ENCODE measurements at regions not wholly inside any gene's neighbourhood (a gene's known extent, or its start where the extent isn't known, plus 50 kb on each side); places are given as distances from the start of the nearest gene placed in this dataset.

DNA sequence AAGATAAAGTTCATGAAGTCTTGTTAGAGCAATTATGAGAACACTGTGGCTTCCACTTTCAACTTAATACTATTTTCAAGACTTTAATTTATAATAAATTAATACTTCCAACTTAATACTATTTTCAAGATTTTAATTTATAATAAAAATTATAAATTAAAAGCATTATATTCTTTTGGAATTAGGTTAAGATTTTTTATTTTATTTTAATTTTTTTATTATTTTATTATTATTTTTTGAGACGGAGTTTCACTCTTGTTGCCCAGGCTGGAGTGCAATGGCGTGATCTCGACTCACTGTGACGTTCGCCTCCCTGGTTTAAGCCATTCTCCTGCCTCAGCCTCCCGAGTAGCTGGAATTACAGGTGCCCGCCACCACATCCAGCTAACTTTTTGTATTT lies 126.0 kb upstream of the GUCY1A1 start:
- TF ChIP-seq EP300 (IDR thresholded peaks at IDR 0.05; ENCODE audit: borderline replicate concordance in 1 of 2, low read depth in 2 of 2, low read length in 2 of 2) (no peak), RAD21 (IDR thresholded peaks at IDR 0.05 in 1 of 2, conservative IDR thresholded peaks at IDR 0.05 in 1 of 2; ENCODE audit: low read depth in 2 of 2, low read length in 2 of 2) (no peak), EGR1 (IDR thresholded peaks at IDR 0.05; ENCODE audit: borderline replicate concordance, low read depth, low read length) (no peak), SP2 (IDR thresholded peaks at IDR 0.05; ENCODE audit: low read length) (no peak), RXRA (IDR thresholded peaks at IDR 0.05; ENCODE audit: insufficient read depth, low read depth, low read length) (no peak), POLR2A (IDR thresholded peaks at IDR 0.05; ENCODE audit: control extremely low read depth in 1 of 2, low read depth in 2 of 2, low read length in 2 of 2) (no peak), SIN3A (conservative IDR thresholded peaks at IDR 0.05 in 1 of 2, IDR thresholded peaks at IDR 0.05 in 1 of 2; ENCODE audit: low read depth in 1 of 2, low read length in 2 of 2) (no peak), EZH2 (IDR thresholded peaks at IDR 0.05; ENCODE audit: low read depth, low read length, severe bottlenecking) (no peak)
- TF ChIP-seq, protein P1, sequence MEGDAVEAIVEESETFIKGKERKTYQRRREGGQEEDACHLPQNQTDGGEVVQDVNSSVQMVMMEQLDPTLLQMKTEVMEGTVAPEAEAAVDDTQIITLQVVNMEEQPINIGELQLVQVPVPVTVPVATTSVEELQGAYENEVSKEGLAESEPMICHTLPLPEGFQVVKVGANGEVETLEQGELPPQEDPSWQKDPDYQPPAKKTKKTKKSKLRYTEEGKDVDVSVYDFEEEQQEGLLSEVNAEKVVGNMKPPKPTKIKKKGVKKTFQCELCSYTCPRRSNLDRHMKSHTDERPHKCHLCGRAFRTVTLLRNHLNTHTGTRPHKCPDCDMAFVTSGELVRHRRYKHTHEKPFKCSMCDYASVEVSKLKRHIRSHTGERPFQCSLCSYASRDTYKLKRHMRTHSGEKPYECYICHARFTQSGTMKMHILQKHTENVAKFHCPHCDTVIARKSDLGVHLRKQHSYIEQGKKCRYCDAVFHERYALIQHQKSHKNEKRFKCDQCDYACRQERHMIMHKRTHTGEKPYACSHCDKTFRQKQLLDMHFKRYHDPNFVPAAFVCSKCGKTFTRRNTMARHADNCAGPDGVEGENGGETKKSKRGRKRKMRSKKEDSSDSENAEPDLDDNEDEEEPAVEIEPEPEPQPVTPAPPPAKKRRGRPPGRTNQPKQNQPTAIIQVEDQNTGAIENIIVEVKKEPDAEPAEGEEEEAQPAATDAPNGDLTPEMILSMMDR (IDR thresholded peaks at IDR 0.05; ENCODE audit: control extremely low read depth in 1 of 3, insufficient read depth in 1 of 3, low read depth in 1 of 3, low read length in 3 of 3), result no peak

Data from H1 (cell line).